GM19397 (cell line): ENCODE measurements at regions not wholly inside any gene's neighbourhood (a gene's known extent, or its start where the extent isn't known, plus 50 kb on each side); places are given as distances from the start of the nearest gene placed in this dataset.

Experiments used
- ATAC-seq: cut with Tn5 transposase; IDR thresholded peaks from one replicate; pipeline ENCODE4 v1.9.1; 2021; ENCODE audit warnings: mild to moderate bottlenecking, moderate library complexity; ENCODE audit not compliant: unreplicated experiment

- ATAC-seq, result no peak
Measured at GRCh38 chr5:56493766-56494165, 260.6 kb upstream of the ANKRD55 start.

- no peak for ATAC-seq
Measured at GRCh38 chr5:56493308-56493707, 260.2 kb upstream of the ANKRD55 start.

GRCh38 chr5:56492812-56493211 lies 259.7 kb upstream of the ANKRD55 start:
- no peak for ATAC-seq

- no peak for ATAC-seq
Measured at GRCh38 chr5:56490971-56491468, 257.9 kb upstream of the ANKRD55 start.

GRCh38 chr5:56489272-56489671 lies 256.1 kb upstream of the ANKRD55 start:
- ATAC-seq, result no peak

GRCh38 chr5:56487528-56488115 lies 254.5 kb upstream of the ANKRD55 start:
- no peak for ATAC-seq

GRCh38 chr5:56482363-56482762 lies 249.2 kb upstream of the ANKRD55 start:
- ATAC-seq, result no peak

- ATAC-seq, result no peak
Measured at GRCh38 chr5:56481428-56482357, 248.6 kb upstream of the ANKRD55 start.

GRCh38 chr5:56480705-56481427 lies 247.7 kb upstream of the ANKRD55 start:
- no peak for ATAC-seq

- ATAC-seq, result no peak
Measured at GRCh38 chr5:56480078-56480704, 247.1 kb upstream of the ANKRD55 start.

- no peak for ATAC-seq
Measured at GRCh38 chr5:56479696-56480077, 246.6 kb upstream of the ANKRD55 start.

- no peak for ATAC-seq
Measured at GRCh38 chr5:56479126-56479525, 246.0 kb upstream of the ANKRD55 start.

GRCh38 chr5:56478062-56478461 lies 244.9 kb upstream of the ANKRD55 start:
- no peak for ATAC-seq

GRCh38 chr5:56476487-56476856 lies 243.3 kb upstream of the ANKRD55 start:
- no peak for ATAC-seq

GRCh38 chr5:56475689-56476486 lies 242.8 kb upstream of the ANKRD55 start:
- no peak for ATAC-seq

GRCh38 chr5:56471707-56472106 lies 238.6 kb upstream of the ANKRD55 start:
- no peak for ATAC-seq

- ATAC-seq, result no peak
Measured at GRCh38 chr5:56470007-56470406, 236.9 kb upstream of the ANKRD55 start.

- no peak for ATAC-seq
Measured at GRCh38 chr5:56468277-56468676, 235.1 kb upstream of the ANKRD55 start.

GRCh38 chr5:56467176-56467717 lies 234.1 kb upstream of the ANKRD55 start:
- ATAC-seq, result no peak
